ENCODE measurements at regions not wholly inside any gene's neighbourhood (a gene's known extent, or its start where the extent isn't known, plus 50 kb on each side); places are given as distances from the start of the nearest gene placed in this dataset.

- TF ChIP-seq SIX4 (CRISPR knock-in tag; IDR thresholded peaks at IDR 0.05) (no peak), ATF5 (CRISPR knock-in tag; IDR thresholded peaks at IDR 0.05; ENCODE audit: low read depth) (no peak), NFIB (CRISPR knock-in tag; IDR thresholded peaks at IDR 0.05; ENCODE audit: borderline replicate concordance) (no peak), ZBTB21 (CRISPR knock-in tag; IDR thresholded peaks at IDR 0.05) (no peak), SMYD3 (CRISPR knock-in tag; IDR thresholded peaks at IDR 0.05) (no peak)
Measured at GRCh38 chr16:52074133-52074532, 472.8 kb downstream of the TOX3 start (continued).

GRCh38 chr16:52073024-52073423, 473.9 kb downstream of the TOX3 start:
- no TSS peak for BruUV-seq (replicated peaks)
- H3K4me2 ChIP-seq (ENCODE audit: low read depth, low read length): no peak overlapping the region
- TF ChIP-seq SRSF1 (optimal IDR thresholded peaks at IDR 0.05; ENCODE audit: low read depth, low read length) (no peak), ZNF773 (CRISPR knock-in tag; IDR thresholded peaks at IDR 0.05; ENCODE audit: borderline replicate concordance) (no peak), ONECUT2 (CRISPR knock-in tag; IDR thresholded peaks at IDR 0.05) (no peak), ATAD3A (CRISPR knock-in tag; IDR thresholded peaks at IDR 0.05) (no peak), ZNF850 (CRISPR knock-in tag; conservative IDR thresholded peaks at IDR 0.05) (no peak), ZNF597 (CRISPR knock-in tag; IDR thresholded peaks at IDR 0.05) (no peak), ZBTB26 (CRISPR knock-in tag; IDR thresholded peaks at IDR 0.05; ENCODE audit: borderline replicate concordance) (no peak), POLR2AphosphoS2 (IDR thresholded peaks at IDR 0.05; ENCODE audit: low read depth, low read length) (no peak), ZNF512B (CRISPR knock-in tag; IDR thresholded peaks at IDR 0.05; ENCODE audit: borderline replicate concordance) (no peak), ZNF841 (CRISPR knock-in tag; IDR thresholded peaks at IDR 0.05; ENCODE audit: borderline replicate concordance) (no peak), MIER3 (CRISPR knock-in tag; IDR thresholded peaks at IDR 0.05; ENCODE audit: borderline replicate concordance) (no peak), REXO4 (CRISPR knock-in tag; IDR thresholded peaks at IDR 0.05; ENCODE audit: borderline replicate concordance) (no peak), ZBTB34 (CRISPR knock-in tag; IDR thresholded peaks at IDR 0.05) (no peak)
- in situ Hi-C loops (cut with HindIII; ENCODE audit: extremely low pct_ligation_motif_present, low pct_unique_long_range_greater_than_20kb): loop anchor here (5.0 kb wide), 1 partner anchor 789 kb away; no protein-coding TSS in a partner anchor
- no peaks in the 10 kb centered on the region for H3K79me2 ChIP-seq (ENCODE audit: insufficient read depth, low read length)
- FAIRE-seq: no peak
- no peaks in the 10 kb centered on the region for H3K27me3 ChIP-seq (ENCODE audit: control insufficient read depth in 1 of 2, insufficient read depth in 2 of 2, low read length in 2 of 2)
- H3K9ac ChIP-seq (ENCODE audit: insufficient read depth, low read depth, low read length): no peak overlapping the region
- H3K36me3 ChIP-seq (replicated peaks in 1 of 2; ENCODE audit: control insufficient read depth in 1 of 2, insufficient read depth in 2 of 2, low read length in 2 of 2): no peaks in the 10 kb centered on the region
- no peaks in the 10 kb centered on the region for H4K20me1 ChIP-seq (ENCODE audit: insufficient read depth, low read length)
- no peaks in the 10 kb centered on the region for H3K9me3 ChIP-seq (ENCODE audit: low read length)
- H3K4me1 ChIP-seq (ENCODE audit: insufficient read depth, low read length): no peaks in the 10 kb centered on the region
- no peak for ATAC-seq
- DNase-seq (ENCODE audit: low spot score): no peak
- H3K27ac ChIP-seq (ENCODE audit: extremely low read length, insufficient read depth, low read length): no peak overlapping the region
- ChIA-PET POLR2A (no interaction called here), CTCF (ENCODE audit: low intra/inter-chr PET ratio, low total read pairs) (no interaction called here)
- intact Hi-C loops (cut with micrococcal nuclease; ENCODE audit: unreplicated experiment): no loop called here
- WGBS (ENCODE audit: low lambda C conversion rate): 6% methylated on average over 3 of the region's 3 CpGs
- no peak overlapping the region for H2AFZ ChIP-seq (ENCODE audit: low read length)
- H3K4me3 ChIP-seq (replicated peaks in 1 of 3; ENCODE audit: insufficient read depth in 1 of 3, low read depth in 2 of 3, low read length in 3 of 3): no peak overlapping the region
